Esophagus (tissue), 2 donors: ENCODE measurements at regions not wholly inside any gene's neighbourhood (a gene's known extent, or its start where the extent isn't known, plus 50 kb on each side); places are given as distances from the start of the nearest gene placed in this dataset.

Source experiments
- H3K27ac ChIP-seq, 2 donors: one replicate each; pipeline ENCODE4 v1.5.1; 2013; ENCODE audit warnings: low read depth in 2 of 2, mild to moderate bottlenecking in 2 of 2, inconsistent platforms in 1 of 2, low read length in 1 of 2, moderate library complexity in 1 of 2
- H3K27me3 ChIP-seq, 2 donors: one replicate each; pipeline ENCODE4 v1.6.1; 2013; ENCODE audit warnings: low read length in 2 of 2, control low read depth in 1 of 2, mild to moderate bottlenecking in 1 of 2; ENCODE audit not compliant: insufficient read depth in 2 of 2, control insufficient read depth in 1 of 2
- H3K36me3 ChIP-seq, 2 donors: one replicate each; pipeline ENCODE4 v1.6.1; 2013; ENCODE audit warnings: low read length in 1 of 2; ENCODE audit not compliant: control insufficient read depth in 2 of 2, insufficient read depth in 2 of 2
- H3K4me1 ChIP-seq, 2 donors: one replicate each; pipeline ENCODE4 v1.6.1; 2013; ENCODE audit warnings: low read length in 1 of 2; ENCODE audit not compliant: control insufficient read depth in 2 of 2, insufficient read depth in 2 of 2
- H3K4me3 ChIP-seq, 2 donors: one replicate each; pipeline ENCODE4 v1.5.1; 2013; ENCODE audit warnings: low read length in 2 of 2, mild to moderate bottlenecking in 2 of 2, low read depth in 1 of 2, moderate library complexity in 1 of 2
- H3K9me3 ChIP-seq, 2 donors: one replicate each; pipeline ENCODE4 v1.6.1; 2013; ENCODE audit warnings: mild to moderate bottlenecking in 2 of 2, low read depth in 1 of 2, low read length in 1 of 2, moderate library complexity in 1 of 2; ENCODE audit not compliant: control insufficient read depth in 2 of 2, insufficient read depth in 1 of 2
- WGBS, 2 donors: extraction: QIAGEN DNeasy Blood & Tissue Kit; methylation state at CpG; one replicate each; pipeline ENCODE4 v1.1.7; 2013; 5-methylcytosine and 5-hydroxymethylcytosine counted together
- donor health status: healthy with polysubstance abuse.
- donor health status: Bipolar disorder and iron deficiency.

GRCh38 chr1:98205291-98206017 is 284.6 kb upstream of the DPYD start:
- no peak overlapping the region for H3K4me3 ChIP-seq
- H3K27me3 ChIP-seq: no peaks in the 10 kb centered on the region
- H3K36me3 ChIP-seq: no peaks in the 10 kb centered on the region
- no peak overlapping the region for H3K27ac ChIP-seq
- H3K9me3 ChIP-seq: no peaks in the 10 kb centered on the region
- 68 to 77% methylated on average over 1 of the region's 1 CpG for WGBS, 2 donors
- no peaks in the 10 kb centered on the region for H3K4me1 ChIP-seq

DNA sequence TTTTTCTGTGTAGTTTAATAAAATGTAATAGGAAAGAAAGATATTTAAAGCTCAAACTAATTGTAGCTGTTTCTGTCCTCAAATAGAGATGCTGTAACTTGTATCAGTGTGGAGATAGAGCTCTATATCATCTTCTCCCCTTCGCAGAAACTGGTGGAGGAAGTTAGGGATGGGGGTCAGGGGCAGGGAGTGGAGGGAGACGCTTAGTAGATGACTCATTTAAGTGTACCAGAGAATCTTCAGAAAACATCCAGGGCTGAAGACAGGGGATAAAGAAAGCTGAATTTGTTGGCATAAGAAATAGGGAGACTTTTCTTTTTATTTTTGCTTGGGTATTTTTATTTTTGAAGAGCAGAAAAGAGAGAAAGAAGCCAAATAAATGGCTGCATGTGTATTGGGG is 282.6 kb upstream of the DPYD start:
- Histone ChIP-seq H3K27me3 (no peaks in the 10 kb centered on the region), H3K36me3 (no peaks in the 10 kb centered on the region), H3K9me3 (no peaks in the 10 kb centered on the region), H3K27ac (no peak overlapping the region), H3K4me3 (no peak overlapping the region), H3K4me1 (no peaks in the 10 kb centered on the region)
- 29 to 33% methylated on average over 2 of the region's 2 CpGs for WGBS, 2 donors

DNA sequence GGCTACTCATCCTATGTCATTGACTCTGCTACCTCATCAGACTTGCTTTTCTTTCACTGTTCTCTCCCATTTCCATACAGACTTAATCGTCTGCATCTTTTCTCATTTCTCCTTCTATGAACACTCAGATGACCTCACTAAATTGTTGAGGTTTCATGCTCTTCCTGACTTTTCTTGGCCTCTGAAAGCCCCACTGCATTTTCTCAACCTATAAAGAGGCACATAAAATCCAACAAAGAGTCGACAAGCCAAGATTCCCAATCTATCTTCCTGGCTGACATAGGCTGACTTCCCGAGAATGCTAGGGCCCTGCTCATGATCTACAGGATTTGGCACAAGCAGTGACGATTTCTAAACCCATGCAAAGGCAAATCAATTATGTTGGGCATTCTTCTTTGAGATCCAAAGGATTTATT is 280.8 kb upstream of the DPYD start:
- no peaks in the 10 kb centered on the region for H3K27me3 ChIP-seq
- H3K9me3 ChIP-seq: no peaks in the 10 kb centered on the region
- no peaks in the 10 kb centered on the region for H3K4me1 ChIP-seq
- no peak overlapping the region for H3K27ac ChIP-seq
- no peak overlapping the region for H3K4me3 ChIP-seq
- H3K36me3 ChIP-seq: no peaks in the 10 kb centered on the region
- WGBS, 2 donors: 22 to 39% methylated on average over 4 of the region's 4 CpGs

DNA sequence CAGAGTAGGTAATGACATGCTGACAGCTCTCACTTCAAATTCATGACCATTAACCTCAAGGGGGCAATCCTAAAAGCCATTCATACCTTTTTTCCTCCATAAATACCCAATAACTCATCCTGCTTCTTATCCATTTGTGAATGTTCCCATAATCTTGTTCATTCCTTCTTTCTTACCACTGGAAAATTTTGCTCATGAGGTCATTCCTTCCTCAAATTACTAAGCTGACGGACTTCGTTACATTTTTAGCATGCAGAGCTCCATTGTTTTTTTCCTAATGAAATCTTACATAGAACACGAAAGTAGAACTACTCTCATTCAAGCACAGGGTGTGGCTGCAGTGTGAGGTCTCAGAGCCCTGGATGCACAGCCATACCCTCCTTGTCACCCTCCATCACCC is 276.5 kb upstream of the DPYD start:
- Histone ChIP-seq H3K9me3 (no peaks in the 10 kb centered on the region), H3K36me3 (no peaks in the 10 kb centered on the region), H3K4me3 (no peak overlapping the region), H3K4me1 (no peaks in the 10 kb centered on the region), H3K27me3 (no peaks in the 10 kb centered on the region), H3K27ac (no peak overlapping the region)
- 80 to 84% methylated on average over 3 of the region's 3 CpGs for WGBS, 2 donors

DNA sequence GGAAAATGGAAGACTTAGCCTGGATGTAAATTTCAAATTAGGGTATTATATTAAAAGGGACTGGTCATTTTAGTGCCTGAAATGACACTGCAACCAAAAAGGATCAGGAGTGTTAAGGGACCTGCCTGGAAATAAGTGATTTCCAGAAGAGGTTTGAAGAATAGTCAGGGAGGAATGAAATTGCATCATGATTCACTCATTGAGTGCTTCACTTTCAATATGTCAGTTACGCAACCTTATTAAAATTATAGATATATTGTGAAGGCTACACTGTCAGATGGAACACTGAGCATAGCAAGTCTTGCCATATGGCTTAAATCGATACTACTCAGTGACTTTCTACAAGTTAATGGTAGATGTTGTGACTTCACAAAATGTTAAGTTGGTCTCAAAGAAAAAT is 275.2 kb upstream of the DPYD start:
- Histone ChIP-seq H3K36me3 (no peaks in the 10 kb centered on the region), H3K9me3 (no peaks in the 10 kb centered on the region), H3K27ac (no peak overlapping the region), H3K4me3 (no peak overlapping the region), H3K27me3 (no peaks in the 10 kb centered on the region), H3K4me1 (no peaks in the 10 kb centered on the region)
- WGBS, 2 donors: 94 to 95% methylated on average over 2 of the region's 2 CpGs

DNA sequence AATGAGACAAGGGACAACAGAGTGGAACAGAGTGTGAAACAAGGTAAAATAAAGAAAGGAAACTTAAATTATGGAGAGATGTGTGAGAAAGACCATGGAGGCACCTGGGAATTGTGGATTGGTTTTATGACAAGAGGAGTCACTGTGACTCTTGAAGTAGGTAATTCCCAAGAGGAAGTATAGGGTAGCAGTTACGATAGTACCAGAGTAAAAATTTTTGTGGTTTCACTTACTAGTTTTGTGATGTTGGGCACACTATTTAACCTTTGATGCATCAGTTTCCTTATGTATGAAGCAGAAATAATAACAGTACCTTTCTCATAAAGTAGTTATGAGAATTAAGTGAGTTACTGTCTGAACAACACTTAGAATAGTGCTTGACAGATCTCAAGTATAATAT is 267.9 kb upstream of the DPYD start:
- Histone ChIP-seq H3K9me3 (no peaks in the 10 kb centered on the region), H3K27ac (no peak overlapping the region), H3K36me3 (no peaks in the 10 kb centered on the region), H3K4me3 (no peak overlapping the region), H3K27me3 (no peaks in the 10 kb centered on the region), H3K4me1 (no peaks in the 10 kb centered on the region)
- 63 to 77% methylated on average over 1 of the region's 1 CpG for WGBS, 2 donors

- Histone ChIP-seq H3K9me3 (no peaks in the 10 kb centered on the region), H3K27me3 (no peaks in the 10 kb centered on the region), H3K4me3 (no peak overlapping the region), H3K27ac (no peak overlapping the region), H3K4me1 (no peaks in the 10 kb centered on the region), H3K36me3 (no peaks in the 10 kb centered on the region)
- WGBS, 2 donors: 83 to 90% methylated on average over 2 of the region's 2 CpGs
These were observed 264.0 kb upstream of the DPYD start for GRCh38 chr1:98184856-98185255.

DNA sequence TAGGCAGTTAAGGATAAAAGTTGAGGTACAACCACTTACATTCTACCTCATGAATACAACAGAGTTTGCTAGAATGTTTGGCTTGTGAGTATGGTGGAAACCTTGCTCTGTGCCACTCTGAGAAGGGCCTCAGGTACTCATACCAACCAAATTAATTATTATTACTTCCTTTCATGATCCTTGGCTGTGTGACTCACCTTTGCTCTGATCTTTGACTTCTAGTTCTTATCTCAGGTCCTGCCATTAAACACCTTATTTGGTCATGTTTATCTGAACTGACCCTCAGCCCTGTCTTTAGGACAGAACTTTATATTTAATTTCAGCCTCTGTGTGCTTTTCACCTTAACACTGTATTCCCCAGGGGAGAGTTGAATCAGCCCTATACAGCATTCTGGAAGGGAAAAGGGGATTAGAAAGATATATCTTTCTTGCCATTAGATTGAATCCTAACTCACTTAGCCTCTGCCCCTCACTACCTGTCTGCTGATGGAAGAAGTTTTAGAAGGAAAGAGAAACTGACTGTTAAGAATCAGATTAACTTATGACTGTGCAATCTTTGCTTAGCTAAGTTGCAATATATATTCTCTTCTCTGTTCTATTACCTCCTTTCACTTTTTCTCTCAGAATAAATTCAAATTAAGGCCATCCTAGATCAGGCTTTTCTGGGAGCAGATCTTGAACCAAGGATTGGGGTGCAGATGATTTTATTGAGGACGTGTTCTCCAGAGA is 260.4 kb upstream of the DPYD start:
- Histone ChIP-seq H3K4me3 (no peak overlapping the region), H3K9me3 (no peaks in the 10 kb centered on the region), H3K4me1 (no peaks in the 10 kb centered on the region), H3K27me3 (no peaks in the 10 kb centered on the region), H3K36me3 (no peaks in the 10 kb centered on the region), H3K27ac (no peak overlapping the region)
- 81 to 82% methylated on average over 1 of the region's 1 CpG for WGBS, 2 donors

DNA sequence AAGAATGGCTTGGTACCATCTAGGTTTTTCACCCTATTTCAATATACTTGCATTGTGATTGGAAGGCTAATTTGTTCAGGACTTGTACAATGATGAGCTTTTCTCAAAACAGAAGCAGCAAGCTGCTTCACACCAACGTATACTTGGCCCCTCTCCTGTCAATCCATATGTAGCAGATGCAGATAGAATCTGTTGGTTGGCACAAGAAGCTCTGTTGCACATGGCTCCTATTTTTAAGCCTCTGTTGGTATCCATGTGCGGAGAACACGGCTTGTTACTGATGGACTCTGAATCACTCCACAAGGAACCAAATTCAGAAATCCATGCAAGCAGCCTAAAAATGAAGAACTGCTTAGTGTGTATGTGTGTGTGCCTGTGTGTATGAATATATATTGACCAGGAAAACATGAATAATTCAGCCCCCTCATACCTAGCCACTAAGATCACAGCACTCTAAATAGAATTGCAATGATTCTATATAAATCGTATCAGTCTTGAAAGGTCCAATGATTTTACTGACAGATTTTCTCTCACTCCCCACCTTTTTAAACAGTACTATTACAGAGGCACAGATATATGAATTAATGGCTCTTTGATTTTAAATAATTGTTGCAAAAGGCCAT is 258.4 kb upstream of the DPYD start:
- H3K27ac ChIP-seq: no peak overlapping the region
- no peak overlapping the region for H3K4me3 ChIP-seq
- no peaks in the 10 kb centered on the region for H3K9me3 ChIP-seq
- no peaks in the 10 kb centered on the region for H3K36me3 ChIP-seq
- no peaks in the 10 kb centered on the region for H3K27me3 ChIP-seq
- H3K4me1 ChIP-seq: no peaks in the 10 kb centered on the region
- 72 to 85% methylated on average over 4 of the region's 4 CpGs for WGBS, 2 donors
